HG02943 (cell line): ENCODE measurements at regions not wholly inside any gene's neighbourhood (a gene's known extent, or its start where the extent isn't known, plus 50 kb on each side); places are given as distances from the start of the nearest gene placed in this dataset.

Experiments
- ATAC-seq: cut with Tn5 transposase; IDR thresholded peaks from one replicate; pipeline ENCODE4 v1.9.1; 2021; ENCODE audit warnings: mild to moderate bottlenecking, low read depth, moderate library complexity; ENCODE audit not compliant: unreplicated experiment

DNA sequence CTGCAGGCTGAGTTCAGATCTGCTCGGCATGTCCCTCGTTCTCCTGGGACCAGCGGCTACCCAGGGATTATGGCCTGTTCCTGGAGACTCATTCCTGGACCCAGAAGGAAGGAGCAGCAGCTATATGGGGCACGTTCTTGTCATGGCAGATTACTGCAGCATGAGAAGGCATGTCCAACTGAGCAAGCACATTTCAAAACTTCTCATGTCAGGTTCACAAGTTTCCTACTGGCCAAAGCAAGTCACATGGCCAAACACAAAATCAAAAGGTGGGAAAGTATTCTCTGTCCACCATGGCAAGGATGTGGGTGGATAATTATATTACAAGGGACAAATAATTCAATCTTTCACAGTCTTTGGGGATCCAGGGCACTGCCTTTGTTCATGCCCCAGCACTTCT is 71.9 kb upstream of the C15orf39 start:
- ATAC-seq, result no peak

DNA sequence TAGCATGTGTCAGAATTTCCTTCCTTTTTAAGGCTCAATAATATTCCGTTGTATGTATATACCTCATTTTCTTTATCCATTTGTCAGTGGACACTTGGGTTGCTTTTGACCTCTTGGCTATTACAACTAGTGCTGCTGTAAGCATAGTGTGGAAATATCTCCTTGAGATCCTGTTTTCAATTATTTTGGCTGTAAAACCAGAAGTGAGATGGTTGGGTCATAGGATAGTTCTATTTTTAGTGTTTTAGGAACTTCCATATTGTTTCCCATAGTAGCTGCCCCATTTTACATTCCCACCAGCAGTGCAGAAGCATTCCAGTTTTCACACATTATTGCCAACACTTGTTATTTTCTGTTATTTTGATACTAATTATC is 70.4 kb upstream of the C15orf39 start:
- no peak for ATAC-seq

DNA sequence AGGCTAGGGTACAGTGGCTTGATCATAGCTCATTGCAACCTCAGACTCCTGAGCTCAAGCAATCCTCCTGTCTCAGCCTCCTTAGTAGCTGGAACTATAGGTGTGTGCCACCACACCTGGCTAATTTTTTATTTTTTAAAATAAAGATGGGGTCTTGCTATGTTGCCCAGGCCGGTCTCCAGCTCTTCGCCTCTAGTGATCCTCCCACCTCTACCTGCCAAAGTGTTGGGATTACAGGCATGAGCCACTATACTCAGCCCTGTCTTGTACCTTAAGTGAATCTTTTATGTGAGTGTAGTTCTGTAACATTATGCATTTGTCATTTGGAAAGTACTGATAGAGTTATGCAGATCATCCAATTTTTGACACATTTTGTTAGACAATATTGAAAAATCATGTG is 66.9 kb upstream of the C15orf39 start:
- no peak for ATAC-seq

DNA sequence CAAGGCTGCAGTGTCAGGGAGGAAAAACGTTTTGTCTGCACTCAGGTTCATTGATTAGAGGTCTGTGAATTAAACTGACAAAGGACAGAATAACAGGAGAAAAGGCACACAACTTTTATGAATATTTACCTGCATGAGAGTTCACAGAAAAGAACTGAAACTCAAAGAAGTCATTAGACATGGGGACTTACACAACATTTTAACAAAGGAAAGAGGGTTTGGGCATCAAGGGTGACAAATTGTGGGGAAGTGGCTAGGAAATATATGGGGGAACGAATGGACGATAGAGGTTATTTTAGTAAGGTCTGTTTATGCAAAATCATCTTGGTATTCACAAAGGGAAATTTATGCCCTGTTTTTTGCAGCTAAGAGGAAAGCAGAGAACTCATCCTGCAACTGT is 65.6 kb upstream of the C15orf39 start:
- no peak for ATAC-seq

DNA sequence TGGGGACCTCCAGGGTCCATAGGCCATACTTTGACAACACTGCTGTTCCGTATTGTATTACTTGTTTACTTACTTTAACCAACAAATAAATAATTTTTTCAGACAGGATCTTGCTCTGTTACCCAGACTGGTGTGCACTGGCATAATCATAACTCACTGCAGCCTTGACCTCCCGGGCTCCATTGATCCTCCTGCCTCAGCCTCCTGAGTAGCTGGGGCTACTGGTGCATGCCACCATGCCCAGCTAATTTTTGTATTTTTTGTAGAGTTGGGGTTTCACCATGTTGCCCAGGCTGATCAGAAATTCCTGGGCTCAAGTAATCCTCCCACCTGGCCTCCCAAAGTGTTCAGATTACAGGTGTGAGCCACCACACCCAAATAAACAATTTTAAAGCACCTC is 64.9 kb upstream of the C15orf39 start:
- no peak for ATAC-seq

DNA sequence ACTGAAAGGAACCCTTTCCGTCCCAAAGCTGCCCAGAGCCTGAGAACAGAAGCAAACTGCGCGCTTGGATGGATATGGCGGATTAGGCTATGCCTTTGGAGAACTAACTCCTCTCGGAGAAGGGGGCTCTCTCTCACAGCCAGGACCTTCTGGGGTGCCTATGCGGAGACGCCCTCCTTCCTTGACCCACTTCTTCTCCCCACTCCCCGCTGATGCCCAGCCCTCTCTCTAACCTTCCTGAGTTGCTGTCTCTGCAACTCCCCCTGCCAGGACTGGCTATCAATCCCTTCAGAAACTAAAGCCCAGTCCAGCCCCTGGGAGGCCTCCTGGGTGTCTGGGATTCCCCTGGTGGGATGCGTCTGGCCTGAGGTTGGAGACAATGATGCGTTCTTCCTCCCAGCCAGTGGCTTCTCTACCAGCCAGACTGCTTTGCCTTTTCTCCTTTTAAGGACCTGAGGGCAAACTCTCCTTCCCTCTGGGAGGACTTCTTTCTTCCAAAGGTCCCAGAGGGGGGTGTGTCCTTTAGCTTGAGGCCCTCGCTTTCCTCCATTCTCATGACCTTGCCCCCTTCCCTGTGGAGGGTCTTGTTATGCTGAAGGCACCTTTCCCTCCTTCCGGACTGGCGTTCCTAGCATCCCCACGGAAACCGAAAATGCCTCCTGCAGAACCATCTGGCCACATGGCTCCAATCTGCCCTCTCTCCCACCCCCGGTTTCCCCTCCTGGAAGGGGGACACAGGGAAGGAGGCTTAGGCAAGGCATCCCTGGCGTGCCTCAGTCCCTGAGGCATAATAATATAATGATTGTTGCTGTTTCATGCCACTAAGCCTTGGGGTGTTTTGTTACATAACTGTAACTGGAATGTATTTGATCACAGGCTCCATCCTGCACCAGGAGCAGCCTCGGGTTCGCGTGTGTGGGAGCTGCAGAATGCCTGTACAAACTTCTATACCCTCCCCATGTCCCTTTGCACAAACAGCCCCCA is 63.4 kb upstream of the C15orf39 start:
- ATAC-seq, result no peak

DNA sequence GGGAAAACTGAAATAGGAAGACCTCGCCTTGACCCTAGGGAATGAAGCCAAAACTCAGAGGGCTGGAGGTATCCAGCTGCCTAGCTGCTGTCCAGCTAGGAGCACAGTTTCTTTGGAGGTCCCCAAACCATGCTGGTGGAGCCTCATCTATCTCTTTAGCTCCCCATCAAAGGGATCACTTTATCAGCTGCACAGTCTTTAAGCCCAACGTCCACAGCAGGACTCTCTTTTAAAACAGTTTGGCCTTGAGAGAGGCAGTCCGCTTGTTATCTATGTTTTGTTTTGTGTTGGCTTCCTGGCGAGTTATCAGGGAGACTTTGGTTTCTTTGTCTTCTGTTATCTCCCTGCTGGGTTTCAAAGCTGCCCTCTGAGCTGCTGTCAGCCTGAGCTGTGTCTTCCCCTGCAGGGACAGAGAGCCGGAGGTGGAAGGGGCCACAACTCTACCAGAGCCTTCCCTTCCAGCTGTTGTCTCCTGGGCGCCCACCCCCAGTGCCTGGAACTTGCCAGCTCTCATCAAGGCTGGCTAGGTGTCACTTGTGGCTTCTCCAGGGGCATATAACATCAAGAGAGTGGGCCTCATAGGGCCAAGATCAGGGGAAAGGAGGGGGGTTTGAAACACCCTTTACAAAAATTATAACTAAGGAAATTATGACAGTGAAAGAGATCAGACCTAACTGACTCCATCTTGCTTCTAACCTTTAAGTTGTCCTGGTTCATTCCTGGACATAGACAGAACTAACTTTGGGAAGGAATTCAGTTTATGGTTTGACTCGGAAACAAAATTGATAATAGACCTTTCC is 61.4 kb upstream of the C15orf39 start:
- ATAC-seq, result no peak

DNA sequence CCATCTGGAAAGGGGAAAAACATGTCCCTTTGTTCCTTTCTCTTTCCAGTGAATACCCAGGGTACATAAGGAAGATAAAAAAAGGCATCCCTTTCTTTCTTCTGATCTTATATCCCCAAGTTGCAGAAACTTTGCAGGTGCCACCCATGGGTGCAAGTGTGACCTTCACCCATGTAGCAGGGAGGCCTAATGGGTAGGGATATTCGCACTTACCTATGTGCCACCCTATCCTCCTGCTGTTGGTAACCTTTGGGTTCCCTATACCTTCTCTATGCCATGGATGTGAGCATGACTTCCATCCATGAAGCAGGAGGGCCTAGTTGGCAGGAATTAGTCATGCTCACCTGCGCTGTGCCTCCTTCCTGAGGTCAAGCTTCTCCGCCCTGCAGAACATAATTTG is 59.2 kb upstream of the C15orf39 start:
- no peak for ATAC-seq

DNA sequence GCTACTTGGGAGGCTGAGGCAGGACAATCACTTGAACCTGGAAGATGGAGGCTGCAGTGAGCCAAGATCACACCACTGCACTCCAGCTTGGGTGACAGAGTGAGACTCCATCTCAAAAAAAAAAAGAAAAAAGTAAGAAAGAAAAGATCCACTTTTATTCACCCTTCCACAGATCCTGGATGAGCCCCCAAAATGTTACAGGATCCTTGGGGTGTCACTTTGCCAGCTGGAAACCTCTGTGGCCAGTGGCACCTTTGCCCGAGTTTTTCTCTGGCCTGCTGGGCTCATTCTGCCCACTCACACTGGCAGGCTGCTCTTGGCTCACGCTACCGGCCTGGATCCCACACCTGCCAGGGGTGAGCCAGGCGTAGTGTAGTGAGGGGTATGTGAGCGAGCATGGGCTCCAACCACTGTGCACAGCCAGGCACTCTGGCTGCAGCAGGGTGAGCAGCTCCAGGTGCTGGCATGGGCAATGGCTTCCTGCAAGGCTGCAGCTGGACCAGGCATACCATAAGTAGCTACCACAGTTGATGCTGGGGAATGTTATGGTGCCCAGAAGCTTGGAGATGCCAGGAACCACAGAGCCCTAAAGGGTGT is 57.8 kb upstream of the C15orf39 start:
- no peak for ATAC-seq

DNA sequence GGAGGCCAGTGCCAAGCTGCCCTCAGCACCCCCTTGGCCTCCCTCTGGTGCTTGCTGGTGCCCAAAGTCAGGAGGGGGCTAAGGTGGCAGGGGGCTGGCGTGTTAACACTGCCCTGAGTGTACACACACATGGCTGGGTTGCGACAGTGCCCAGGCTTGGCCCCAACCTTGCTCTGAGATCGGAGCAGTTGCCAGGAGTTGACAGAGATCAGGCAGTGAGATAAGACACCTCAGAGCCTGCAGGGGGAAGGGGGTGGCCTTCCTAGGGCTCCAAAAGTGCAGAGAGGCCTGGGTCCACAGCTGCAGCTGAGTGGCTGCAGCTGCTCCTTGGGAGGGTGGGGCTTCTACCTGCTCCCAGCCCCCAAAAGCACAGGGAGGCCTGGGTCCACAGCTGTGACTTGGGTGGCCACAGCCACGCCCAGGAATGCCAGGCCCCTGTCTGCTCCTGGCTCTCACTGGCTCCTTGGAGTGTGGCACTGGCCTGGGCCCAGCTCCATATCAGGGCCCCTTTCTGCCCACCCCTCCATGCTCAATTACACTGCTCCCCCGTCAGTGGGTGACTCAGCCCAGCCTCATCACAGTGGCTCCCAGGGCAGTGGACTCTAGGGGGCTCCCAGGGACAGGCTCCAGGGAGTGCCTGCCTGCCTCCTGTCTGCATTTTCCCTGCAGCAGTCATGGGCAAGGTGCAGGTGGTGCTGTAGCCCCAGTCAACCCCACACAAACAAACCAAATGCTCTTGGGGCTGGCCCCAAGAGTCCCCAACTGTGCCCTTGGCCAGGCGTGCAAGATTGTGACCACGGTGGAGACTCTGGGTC is 56.4 kb upstream of the C15orf39 start:
- ATAC-seq, result no peak

DNA sequence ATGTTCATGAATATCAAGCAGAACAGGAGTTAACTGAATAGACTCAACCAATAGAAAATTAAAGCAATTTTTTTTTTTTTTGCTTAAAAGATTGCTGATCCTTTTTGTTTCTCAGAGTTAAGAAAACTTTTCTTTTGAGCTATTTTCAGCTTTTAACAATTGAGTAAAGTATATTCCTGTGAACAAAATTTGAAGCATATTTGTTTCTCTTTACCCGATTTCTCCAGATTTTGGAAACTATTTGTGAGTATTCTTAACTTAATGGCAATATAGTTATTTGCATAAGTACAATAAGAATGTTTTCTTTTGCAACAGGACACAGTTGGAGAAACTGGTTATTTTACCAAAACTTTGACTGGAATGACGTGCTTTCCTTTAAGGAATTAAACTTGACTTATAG is 53.4 kb upstream of the C15orf39 start:
- no peak for ATAC-seq

DNA sequence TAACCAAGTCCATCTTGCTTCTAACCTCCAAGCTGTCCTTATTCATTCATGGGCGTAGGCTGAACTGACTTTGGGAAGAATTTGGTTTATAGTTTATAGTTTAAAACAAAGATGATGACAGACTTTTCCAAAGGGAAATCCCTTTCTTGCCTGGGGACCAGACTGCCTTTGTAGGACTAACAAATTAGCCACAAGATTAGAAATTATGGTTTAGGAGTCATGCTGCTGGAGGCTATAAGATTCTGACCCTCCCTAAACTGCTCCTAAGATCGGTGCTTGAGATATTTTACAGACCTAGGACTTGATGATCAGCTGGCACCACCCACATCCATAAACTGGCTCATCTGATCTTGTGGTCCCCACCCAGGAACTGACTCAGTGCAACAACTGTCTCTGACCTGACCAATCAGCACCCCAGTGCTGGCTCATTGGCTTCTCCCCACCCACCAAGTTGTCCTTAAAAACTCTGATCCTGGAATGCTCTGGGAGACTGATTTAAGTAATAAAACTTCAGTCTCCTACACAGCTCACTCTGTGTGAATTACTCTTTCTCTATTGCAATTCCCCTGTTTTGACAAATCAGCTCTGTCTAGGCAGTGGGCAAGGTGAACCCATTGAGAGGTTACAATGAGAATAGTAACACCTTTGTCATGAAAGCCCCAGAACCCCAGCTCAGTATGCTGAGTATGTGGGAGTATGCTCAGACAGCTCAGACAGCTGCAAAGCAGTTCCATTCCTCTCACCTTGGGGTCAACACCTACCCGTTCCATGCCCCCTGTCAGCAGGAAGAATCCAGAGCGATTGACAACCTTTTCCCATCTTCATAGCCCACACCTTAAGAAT is 51.6 kb upstream of the C15orf39 start:
- no peak for ATAC-seq

DNA sequence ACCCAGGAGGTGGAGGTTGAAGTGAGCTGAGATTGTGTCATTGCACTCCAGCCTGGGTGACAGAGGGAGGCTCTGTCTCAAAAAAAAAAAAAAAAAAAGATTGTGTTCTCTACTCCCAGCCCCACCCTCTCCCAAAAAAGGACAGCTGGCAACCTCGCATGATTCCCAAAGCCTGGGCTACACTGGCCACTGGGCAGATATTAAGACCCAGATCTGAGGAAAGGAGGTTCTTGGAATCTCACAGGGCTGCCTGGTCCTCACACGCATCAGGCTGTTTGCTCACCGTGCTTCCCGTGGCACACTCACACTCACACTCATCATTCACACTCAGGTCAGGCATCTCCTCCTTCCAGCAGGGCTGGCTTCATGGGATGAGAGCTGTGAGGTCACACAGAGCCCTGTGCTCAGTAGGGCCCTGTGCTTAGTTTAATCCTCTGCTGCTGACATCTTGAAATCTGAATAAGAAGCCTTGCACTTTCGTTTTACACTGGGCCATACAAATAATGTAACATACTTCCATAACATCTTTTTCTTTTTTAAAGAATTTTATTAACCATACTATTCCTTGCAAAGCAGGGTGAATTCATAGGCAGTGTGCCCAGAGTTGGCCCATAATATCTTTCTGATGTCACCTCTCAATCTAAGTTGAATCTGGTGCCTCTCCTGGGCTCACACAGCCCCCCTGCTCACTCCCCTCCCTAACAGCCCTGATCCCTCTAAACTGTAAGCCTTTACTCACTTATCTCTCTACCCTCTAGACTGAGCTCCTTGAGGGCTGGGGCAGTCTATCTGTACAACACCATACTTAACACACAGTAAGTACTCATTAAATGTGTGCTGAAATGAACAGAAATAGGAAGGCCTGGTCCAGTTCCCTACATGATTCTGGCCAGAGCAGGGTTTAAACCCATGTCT is 50.2 kb upstream of the C15orf39 start:
- ATAC-seq, result no peak
